Stimulated activated CD8-positive, alpha-beta memory T cell treated with anti-CD3 and anti-CD28 coated beads, Interleukin-12 subunit alpha, Interleukin-12 subunit beta, amount 100 ng/mL, for 24 hours (primary cell): ENCODE measurements at regions not wholly inside any gene's neighbourhood (a gene's known extent, or its start where the extent isn't known, plus 50 kb on each side); places are given as distances from the start of the nearest gene placed in this dataset.

Source experiments
- DNase-seq: peaks from one replicate; pipeline ENCODE4 v3.0.0-alpha.2; 2020; ENCODE audit errors: extremely low read depth

DNA sequence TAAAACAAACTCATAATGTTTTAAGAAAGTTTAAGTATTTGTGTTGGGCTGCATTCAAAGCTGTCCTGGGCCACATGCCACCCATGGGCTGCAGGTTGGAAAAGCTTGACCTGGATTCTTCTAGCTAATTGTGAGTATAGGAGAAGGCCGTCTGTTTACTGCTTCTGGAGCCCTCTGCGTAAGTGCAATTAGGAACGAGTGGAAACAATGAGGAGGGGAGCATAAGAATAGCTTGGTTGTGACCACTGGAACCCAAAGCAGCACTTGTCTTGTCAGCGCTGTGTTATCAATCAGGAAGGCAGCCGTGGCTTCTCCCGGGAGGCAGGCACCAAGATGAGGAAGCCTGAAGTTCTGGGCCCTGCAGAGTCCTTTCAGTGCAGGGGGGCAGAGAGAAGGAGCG is 110.4 kb upstream of the MBNL2 start:
- no peak for DNase-seq

DNA sequence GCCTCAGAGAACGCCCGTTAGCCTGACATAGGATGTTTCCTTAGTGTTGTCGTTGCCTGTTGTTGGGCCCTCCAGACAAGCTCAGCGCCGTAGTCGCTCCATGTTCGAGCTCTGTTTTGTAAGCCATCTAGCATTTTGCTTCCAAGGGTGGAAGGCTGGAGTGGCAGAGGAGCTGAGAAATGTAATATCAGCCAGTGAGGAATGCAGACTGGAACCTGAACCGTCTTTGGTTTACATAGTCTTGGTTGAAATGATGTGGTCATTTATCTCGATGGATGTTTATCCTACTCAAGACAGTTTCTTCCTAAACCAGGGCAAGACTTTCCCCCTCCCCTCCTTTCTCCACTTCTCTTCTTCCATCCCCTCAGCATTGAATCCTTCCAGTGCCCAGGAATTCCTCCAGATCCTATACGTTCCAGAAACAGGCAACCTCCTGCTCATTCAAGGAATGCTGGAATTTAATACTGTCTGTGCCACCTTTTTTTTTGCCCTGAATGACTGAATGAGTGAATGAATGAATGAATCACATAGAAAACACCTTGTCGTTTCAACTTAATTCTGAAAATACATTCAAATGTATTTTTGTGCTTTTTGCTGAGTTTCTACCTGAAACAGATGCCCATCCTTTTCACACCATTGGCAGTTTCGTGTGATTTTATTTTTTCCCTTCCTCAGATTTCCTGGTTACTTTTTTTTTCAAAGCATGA is 109.5 kb upstream of the MBNL2 start:
- no peak for DNase-seq

DNA sequence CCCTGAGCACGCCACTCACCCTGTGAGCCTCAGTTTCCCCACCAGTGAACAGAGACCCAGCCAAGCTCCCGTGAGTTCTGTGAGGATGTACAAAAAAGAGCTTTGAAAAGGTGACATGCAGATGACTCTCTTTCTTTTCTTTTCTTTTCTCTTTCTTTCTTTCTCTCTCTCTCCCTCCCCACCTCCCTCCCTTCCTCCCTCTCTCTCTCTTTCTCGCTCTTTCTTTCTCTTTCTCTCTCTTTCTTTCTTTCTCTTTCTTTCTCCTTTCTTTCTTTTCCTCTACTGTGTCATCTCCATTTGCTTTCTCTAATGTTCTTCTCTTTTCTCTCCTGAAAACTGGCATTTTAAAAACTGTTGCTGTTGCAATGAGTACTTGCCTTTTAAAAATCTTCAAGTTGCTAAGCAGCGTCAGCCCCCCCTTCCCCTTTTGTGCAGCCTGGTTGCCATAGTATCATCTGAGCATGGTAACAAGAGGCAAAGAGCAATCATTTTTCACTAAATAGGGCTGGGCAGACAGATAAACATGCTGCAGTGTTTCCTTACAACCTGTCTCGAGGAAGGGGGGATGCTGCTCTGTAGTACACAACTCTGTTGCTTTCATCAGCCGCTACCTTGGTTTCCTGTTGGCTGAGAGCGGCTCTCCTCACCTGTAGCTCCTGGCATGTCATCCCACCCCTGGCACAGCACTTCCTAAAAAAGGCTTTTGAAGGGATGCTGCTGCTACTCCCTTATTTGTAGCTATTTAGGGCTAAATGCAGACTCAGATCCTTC is 108.7 kb upstream of the MBNL2 start:
- no peak for DNase-seq

DNA sequence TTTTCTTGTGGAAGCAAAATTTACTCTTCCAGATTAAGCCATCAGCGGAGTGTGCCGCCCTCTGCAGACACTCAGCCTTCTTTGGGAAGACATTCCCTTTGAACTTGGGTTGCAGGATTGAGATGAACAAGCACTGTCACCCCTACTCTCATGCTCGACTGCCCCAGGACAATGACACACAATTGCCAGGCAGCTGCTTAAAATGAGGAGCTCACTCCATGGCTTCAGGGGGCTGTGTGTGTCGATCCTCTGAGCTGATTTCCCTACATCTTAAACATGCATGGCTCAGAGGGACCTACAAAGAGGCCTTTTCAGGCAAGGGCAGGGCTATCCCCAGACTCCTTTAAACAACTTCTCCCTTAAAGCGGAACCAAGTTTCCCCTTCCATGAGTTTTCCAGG is 107.5 kb upstream of the MBNL2 start:
- DNase-seq: no peak

DNA sequence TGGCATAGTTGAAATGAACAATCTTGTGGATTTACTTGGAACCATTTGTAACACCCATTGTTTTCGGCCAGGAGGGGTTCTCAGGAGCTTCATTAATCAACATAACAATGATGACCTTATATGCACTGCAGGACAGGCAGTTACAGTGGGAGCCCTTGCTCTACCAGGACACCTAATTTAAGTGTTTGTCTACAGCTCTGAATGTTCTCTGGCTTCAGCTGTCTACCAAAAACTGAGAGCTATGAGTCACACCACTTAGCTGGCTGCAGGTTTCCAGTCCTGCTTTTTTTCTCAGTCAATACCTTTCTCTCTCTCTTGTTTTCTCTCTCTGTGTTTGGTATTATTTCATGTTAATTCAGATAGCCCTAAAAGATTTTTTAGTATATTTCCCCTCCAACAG is 105.4 kb upstream of the MBNL2 start:
- DNase-seq: no peak

DNA sequence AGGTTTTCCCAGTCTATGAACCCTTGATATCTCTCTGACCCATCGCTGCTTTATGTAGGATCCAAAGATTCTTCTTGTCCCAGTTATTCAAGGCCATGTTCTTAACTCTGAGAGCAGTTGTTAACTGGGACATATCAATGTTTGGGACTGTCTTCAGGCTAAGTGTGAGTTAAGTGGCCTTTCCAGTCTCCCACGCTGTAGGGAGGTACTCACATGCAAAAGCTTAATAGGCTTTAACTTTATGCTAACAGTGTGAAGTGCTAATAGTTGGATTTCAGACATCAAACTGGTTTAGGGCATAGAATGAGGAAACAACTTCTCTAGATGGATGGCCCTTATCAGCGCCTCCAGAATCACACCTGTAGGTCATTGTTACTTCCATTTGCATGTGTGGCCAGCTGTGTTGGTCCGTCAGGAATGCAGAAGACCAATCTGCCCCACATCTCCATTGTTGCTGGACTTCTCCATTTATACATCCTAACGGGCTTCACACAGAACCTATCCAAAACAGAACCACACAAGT is 104.7 kb upstream of the MBNL2 start:
- no peak for DNase-seq

DNA sequence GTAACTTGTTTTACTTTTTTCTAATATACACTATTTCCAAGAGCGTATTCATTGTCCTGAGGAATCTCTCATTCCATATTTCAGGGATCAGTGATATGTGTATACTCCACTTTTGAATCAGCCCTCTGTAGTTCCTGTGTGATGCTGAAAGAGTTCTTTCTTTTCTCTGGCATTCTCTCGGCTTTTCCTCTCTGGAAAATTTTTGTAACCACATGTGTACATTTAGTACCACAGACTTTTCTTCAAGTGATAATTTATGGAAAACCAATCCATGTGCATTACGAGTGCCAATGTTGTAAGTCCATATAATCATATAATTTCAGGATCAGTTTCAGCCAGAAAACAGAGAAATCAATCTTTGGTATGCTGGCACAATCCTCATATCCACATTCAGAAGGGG is 102.2 kb upstream of the MBNL2 start:
- DNase-seq: no peak

DNA sequence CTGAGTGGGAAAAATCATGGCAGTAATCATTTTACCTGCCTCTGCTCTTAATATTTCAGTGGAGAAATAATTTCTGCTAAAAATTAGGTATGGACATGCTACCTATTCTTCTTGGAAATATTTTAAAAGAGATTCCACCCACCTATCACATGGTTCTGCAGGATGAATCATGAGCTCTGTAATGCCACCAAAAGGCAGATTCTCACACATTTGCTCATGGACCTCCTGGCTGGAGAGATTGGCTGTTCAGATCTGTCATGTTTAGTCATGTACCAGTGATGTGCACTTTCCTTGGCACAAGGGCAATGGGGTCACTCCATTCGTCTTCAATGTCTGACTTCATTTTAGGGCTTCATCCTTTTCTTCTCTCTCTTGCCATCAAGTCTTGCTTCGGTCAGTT is 101.8 kb upstream of the MBNL2 start:
- no peak for DNase-seq

DNA sequence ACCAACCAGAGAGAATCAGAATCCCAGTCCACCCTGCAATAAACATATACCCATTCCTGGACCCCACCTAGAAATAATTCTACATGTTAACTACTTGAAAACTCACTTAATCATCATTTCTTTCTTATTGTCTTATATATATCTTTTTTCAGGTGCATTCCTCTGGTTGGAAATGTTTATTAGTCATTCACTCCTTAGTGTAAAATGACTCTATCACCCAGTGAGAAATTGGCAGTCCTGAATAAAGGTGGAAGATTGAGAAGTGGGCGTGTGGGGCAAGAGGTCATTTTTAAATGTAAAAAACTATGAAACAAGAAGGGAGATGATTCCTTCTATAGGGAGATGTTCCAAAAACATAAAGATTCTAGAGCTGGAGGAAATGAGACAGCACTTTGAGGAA is 101.2 kb upstream of the MBNL2 start:
- no peak for DNase-seq

DNA sequence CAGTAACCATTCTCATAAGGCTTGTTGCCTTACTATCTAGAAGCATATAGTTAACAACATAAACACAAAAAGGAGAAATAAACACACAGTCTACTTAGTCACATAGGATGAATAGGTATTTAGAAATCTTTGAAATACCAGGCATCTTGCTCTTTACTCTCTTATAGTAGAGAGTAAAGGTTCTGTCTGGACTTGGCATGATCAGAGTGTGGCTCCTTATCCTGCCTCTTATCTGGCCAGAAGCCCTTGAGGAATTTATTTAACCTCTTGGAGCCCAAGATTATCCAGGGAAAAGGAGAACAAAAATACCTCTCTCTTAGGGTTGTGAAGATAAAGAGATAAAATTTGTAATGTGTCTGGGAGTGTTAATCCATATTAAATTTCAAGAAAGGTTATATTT is 100.2 kb upstream of the MBNL2 start:
- DNase-seq: no peak

DNA sequence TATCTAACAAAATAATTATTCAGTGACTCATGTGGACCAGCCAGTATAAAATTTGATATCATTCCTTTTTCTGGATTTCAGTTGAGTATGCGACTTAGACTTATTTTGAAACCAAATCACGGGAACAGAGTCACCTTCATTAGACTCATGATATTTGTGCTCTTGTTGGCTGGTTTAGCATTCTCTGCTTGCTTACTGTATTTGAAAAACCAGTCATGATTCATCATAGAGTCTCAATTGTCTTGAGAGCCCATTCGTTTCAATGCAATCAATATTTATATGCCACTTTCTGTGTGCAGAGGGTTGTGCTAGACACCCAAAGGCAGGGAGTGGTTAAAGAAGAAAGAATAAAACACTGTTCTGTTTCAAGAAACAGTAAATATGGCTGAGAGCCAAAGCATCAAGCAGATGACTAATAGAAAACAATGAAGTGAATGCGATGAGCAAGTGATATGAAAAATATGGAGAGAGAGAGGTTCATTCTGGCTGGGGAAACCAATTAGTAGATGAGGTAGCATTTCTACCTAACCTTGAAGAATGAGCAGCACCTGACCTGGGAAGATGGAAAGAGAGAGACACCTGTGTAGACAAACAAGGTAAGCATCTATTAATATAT is 99.6 kb upstream of the MBNL2 start:
- no peak for DNase-seq

DNA sequence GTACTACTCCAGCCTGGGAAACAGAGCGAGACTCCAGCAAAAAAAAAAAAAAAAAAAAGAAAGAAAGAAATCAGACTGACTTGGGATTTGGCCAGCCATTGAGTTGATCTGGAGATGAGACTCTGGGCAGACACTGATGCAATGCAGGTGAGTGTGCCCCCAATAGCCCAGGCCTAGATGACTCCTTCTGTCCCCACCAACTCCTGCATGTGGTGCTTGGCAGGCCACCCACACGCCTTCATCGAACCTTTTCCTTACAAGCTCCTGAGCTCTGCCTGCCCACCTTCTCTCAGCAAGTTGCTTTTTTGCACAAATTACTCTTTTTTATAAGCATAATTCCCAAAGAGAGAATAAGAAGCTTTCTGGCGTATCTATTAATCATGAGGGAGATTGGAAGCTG is 97.9 kb upstream of the MBNL2 start:
- DNase-seq: no peak

DNA sequence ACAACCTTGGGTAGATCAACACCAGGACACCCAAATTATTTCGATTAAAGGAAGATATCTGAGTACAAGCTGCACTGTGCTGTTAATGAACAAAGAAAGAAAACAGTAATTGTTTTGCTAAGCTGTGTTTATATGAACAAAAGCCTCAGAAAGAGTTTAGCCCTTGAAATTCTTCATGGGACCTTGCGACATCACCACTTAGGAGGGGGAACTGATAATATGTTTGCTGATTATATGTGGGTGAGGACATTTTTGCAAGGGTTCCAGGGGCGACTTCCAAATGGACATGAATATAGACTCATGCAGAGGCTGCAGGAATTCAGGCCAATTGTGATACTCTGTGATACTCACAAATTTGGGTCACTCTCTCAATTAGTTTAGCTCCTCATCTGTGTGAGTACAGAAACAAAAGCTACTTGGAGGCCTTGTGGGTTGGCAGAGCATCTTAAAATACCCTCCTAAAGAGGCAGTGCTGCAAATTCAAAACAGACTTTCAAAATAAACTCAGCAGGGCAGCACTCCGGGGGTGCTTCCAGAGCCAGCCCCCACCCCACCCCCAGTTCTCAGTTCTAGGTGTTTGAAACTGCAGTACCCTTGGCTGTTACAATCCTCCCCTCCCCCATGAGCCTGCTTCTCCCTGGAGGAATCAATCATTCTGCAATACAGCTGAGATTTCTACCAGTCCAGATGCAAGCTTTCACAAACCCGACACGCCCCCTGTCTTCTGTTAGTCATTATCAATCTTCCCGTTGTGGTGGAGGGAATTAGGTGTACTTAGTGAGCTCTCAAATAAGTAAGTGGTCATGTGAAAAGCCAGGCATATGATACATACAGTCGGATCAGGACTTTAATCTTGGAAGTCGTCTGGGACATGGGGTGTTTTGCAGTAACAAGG is 97.0 kb upstream of the MBNL2 start:
- DNase-seq: no peak

DNA sequence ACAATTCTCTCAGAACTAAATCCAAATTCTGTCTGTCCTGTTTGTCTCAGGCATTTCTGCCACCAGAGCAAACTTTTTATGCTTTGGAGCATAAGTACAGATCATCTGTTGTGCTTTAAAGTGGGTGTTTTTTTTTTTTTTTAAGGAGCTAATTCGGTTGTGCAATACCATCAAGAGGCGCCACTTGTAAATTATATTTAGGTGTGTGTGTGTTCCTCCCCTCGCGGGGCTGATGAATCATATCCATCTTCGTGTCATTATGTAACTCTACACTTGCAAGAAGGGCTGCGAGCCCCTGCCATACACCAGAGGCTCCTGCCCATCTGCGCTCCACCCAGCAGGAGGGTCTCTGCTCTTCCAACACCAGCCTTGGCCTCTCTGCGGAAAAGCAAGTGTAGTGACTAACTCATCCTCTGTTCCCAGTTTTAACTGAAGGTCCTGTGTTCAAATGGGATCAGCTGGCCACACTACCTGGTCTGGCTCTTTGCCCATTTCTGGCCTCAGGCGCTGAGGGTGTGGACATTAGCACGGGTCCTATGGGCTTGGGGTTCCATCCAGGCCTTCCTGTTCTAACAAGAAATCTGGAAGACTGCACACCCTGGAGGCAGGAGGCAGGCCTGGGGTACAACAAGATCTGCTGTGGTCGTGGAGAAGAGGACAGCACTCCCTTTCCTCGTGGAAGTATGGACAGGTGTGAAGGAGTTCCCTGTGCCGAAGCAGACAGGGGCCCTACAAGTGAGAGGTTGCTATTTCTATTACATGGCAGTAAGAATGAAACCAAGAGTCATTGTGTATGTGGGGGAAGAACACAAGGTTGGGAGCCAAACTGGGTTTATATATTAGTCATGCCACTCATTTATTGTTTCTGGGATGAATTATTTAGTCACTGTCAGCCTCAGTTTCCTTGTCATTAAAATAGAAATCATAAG is 96.1 kb upstream of the MBNL2 start:
- DNase-seq: no peak

DNA sequence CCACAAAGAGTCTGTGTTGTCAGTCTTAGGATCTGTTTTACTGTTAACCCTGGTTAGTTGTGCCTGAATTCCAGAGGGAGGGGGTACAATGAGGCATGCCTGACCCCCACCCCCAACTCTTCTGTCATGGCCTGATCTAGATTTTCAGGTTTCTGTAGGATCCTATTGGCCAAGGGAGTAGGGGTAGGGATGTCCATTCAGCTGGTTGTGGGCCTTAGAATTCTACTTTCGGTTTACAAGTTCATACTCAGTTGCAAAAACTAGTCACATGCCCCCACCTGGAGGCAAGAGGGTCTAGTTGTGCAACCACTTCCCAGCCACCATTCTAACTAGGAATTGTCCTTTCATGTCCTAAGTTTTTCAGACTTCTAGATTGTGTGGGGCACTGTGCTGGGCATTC is 94.3 kb upstream of the MBNL2 start:
- no peak for DNase-seq

DNA sequence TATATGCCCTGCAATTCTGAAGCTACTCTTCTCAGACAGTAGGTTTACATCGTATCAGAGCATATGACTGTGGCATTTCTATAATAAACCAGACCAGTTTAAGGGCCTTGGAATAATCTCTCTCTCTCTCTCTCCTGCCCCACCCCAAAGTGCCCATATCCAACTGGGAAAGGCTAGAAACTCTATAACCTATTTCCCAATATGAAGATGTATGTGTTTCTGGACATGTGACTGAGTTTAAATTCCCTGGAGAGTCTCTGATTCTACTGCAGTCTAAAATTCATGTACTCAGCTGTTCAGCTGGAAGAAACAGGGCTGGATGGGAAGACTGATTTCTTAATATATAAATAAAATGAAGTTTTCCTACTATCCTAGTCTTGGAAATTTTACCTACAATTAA is 91.9 kb upstream of the MBNL2 start:
- DNase-seq: no peak

DNA sequence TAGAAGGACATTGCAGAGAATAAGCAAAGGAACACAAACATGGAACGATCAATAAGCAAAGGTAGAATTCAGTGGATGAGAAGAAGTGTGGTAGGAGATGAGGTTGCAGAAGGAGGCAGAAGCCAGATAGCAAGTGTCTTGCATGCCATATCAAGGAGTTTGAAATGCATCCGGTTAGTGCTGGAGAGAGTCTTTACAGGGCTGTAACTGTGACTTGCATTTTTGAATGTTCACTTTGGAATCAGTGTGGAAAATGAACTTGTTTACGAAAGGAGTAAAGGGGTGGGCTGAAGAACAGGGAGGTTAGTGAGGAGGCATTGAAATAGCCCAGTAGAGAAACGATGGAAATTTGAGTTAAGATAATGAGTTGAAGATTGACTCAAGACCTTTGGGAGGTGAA is 90.7 kb upstream of the MBNL2 start:
- no peak for DNase-seq

DNA sequence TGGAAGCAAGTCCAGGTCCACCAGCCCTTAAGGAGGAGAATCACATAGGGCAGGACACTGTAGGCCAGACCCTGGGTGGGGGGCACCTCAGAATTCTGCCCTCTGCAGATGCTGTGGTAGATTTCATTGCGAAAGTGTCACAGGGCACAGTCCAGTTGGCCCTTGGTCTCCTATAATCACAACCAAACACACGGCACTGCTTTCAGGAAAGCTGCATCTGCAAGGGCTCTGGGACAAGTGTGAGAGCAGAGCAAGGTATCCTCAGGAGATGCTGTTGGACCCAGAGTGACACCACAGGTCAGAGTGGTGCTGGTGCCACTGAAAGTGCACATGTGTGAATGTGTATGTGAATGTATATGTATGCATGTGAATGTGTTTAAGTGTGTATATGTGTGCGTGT is 88.6 kb upstream of the MBNL2 start:
- no peak for DNase-seq

DNA sequence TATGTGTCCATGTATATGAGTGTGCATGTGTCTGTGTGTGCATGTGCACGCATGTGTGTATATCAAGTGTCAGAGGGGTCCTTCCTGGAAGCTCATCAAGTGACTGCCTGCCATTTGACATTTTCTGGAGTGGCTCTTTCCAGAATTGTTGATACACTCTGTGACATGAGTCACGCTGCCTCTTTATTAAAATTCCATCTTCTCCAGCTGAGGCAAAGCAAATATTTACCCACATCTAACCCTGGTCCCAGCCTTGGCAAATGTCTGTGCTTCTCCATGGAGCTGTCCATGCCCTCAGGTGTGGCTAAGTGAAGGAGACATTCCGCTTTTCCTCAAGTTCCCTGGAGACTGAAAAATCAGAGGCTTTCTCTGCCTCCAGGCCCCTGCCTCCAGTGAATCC is 88.2 kb upstream of the MBNL2 start:
- no peak for DNase-seq

DNA sequence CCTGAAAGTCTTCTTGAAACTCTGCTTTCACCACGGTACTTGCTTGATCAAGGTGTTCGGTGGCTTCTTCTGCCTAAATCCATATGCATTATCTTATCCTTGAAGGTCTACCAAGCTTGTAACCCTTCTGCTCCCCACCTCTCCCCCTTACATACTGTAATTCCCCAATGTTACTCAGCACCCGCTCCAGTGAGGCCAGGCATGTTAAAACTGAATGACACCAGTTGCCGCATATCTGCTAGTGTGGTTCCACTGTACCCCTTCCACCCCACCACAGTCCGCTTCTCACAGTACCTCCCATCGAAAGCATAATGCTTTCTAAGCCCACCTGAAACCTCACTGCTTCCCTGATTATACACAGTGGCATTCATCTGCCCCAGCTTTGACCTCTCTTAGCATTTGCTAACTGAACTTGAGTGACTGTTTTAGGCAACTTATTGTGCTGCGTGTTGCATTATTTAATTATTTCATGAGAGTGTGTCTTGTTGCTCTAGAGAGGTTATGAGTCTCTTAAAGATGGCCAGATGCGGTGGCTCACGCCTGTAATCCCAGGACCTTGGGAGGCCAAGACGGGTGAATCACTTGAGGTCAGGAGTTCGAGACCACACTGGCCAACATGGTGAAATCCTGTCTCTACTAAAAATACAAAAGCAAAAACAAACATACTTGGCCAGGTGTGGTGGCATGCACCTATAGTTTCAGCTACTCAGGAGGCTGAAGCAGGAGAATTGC is 87.6 kb upstream of the MBNL2 start:
- DNase-seq: no peak
